NB4 (cell line): ENCODE measurements at regions not wholly inside any gene's neighbourhood (a gene's known extent, or its start where the extent isn't known, plus 50 kb on each side); places are given as distances from the start of the nearest gene placed in this dataset.

Experiments
- DNase-seq: peaks from one replicate; pipeline ENCODE4 v3.0.0; 2010; ENCODE audit warnings: low read depth
- H3K4me3 ChIP-seq: one replicate; pipeline ENCODE4 v1.5.1; 2011; ENCODE audit warnings: mild to moderate bottlenecking, low read depth, low read length, moderate library complexity
- CTCF ChIP-seq: IDR thresholded peaks from one replicate; pipeline ENCODE4 v1.5.1; 2012; ENCODE audit warnings: low read depth, low read length
- MAX ChIP-seq: IDR thresholded peaks from 2 replicates; pipeline ENCODE4 v1.6.1; 2011; ENCODE audit warnings: low read depth, low read length
- MYC ChIP-seq: IDR thresholded peaks from 2 replicates; pipeline ENCODE4 v1.6.1; 2011; ENCODE audit warnings: low read depth, low read length
- POLR2A ChIP-seq: IDR thresholded peaks from 2 replicates; pipeline ENCODE4 v1.6.1; 2011; ENCODE audit warnings: mild to moderate bottlenecking; ENCODE audit not compliant: insufficient read length; ENCODE audit errors: extremely low read depth

- DNase-seq = no peak
Observed at GRCh38 chr10:129307141-129307540, 159.9 kb upstream of the MGMT start.

GRCh38 chr10:129308953-129309564 lies 158.0 kb upstream of the MGMT start:
- no peak overlapping the region for H3K4me3 ChIP-seq
- TF ChIP-seq POLR2A (no peak), MYC (no peak), MAX (no peak), CTCF (no peak)
- DNase-seq = no peak

More at GRCh38 chr10:129307141-129307540, 159.9 kb upstream of the MGMT start:
- no peak overlapping the region for H3K4me3 ChIP-seq
- TF ChIP-seq MAX (no peak), POLR2A (no peak), CTCF (no peak), MYC (no peak)

GRCh38 chr10:129309565-129309964 lies 157.5 kb upstream of the MGMT start:
- DNase-seq = no peak
- TF ChIP-seq MYC (no peak), POLR2A (no peak), CTCF (no peak), MAX (no peak)

GRCh38 chr10:129310881-129311280 lies 156.2 kb upstream of the MGMT start:
- DNase-seq = no peak
- TF ChIP-seq POLR2A (no peak), CTCF (no peak), MAX (no peak), MYC (no peak)
- no peak overlapping the region for H3K4me3 ChIP-seq

More at GRCh38 chr10:129309565-129309964, 157.5 kb upstream of the MGMT start:
- no peak overlapping the region for H3K4me3 ChIP-seq

- no peak for DNase-seq
- no peak for TF ChIP-seq CTCF
- no peak for TF ChIP-seq MAX
- no peak for TF ChIP-seq MYC
- no peak for TF ChIP-seq POLR2A
- H3K4me3 ChIP-seq = no peak overlapping the region
Observed at GRCh38 chr10:129319934-129320333, 147.1 kb upstream of the MGMT start.

GRCh38 chr10:129320340-129320739 lies 146.7 kb upstream of the MGMT start:
- no peak overlapping the region for H3K4me3 ChIP-seq
- no peak for TF ChIP-seq CTCF
- TF ChIP-seq POLR2A = no peak
- TF ChIP-seq MYC = no peak
- no peak for TF ChIP-seq MAX
- no peak for DNase-seq
